ENCODE measurements at regions not wholly inside any gene's neighbourhood (a gene's known extent, or its start where the extent isn't known, plus 50 kb on each side); places are given as distances from the start of the nearest gene placed in this dataset.

DNA sequence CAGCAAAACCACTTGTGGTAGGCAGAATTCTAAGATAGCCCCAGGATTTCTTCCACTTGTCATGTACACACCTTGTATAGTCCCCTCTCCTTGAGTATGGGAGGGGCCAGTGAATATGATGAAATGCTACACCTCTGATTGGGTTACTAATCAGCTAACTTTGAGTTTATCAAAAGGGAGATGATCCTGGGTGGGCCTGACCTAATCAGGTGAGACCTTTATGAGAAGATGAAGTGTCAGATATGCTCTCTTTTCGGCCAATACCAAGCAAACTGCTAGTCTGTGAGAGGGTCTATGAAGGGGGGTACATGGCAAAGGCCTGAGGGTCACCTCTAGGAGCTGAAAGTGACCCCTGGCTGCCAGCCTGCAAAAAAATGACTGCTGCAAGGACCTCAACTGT, 154.3 kb upstream of the CRY1 start:
- TF ChIP-seq, protein P1, sequence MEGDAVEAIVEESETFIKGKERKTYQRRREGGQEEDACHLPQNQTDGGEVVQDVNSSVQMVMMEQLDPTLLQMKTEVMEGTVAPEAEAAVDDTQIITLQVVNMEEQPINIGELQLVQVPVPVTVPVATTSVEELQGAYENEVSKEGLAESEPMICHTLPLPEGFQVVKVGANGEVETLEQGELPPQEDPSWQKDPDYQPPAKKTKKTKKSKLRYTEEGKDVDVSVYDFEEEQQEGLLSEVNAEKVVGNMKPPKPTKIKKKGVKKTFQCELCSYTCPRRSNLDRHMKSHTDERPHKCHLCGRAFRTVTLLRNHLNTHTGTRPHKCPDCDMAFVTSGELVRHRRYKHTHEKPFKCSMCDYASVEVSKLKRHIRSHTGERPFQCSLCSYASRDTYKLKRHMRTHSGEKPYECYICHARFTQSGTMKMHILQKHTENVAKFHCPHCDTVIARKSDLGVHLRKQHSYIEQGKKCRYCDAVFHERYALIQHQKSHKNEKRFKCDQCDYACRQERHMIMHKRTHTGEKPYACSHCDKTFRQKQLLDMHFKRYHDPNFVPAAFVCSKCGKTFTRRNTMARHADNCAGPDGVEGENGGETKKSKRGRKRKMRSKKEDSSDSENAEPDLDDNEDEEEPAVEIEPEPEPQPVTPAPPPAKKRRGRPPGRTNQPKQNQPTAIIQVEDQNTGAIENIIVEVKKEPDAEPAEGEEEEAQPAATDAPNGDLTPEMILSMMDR (IDR thresholded peaks at IDR 0.05) = no peak
- TF ChIP-seq POLR2A (IDR thresholded peaks at IDR 0.05) = no peak

All from esophagus squamous epithelium (tissue), 4 donors.